Caco-2 (cell line): ENCODE measurements at regions not wholly inside any gene's neighbourhood (a gene's known extent, or its start where the extent isn't known, plus 50 kb on each side); places are given as distances from the start of the nearest gene placed in this dataset.

Experiments used
- BruUV-seq: library from RNA; stranded (reverse); fragments of 400-500 nt; replicated peaks from 2 replicates; lab custom pipeline; 2021; lab: Mats Ljungman, UMichigan
- CTCF ChIA-PET: fragments of 300-600 bp; sonication (Branson Sonifier 250); formaldehyde crosslinking; loops from one replicate; lab custom pipeline; 2022; ENCODE audit warnings: antibody characterized with exemption; lab: Charles Lee
- POLR2A ChIA-PET: fragments of 300-600 bp; sonication (Branson Sonifier 250); formaldehyde crosslinking; loops from one replicate; lab custom pipeline; 2022; ENCODE audit warnings: antibody characterized with exemption; lab: Charles Lee
- DNase-seq, 2 experiments: peaks; one replicate each; pipeline versions ENCODE4 v3.0.0 to v3.0.0-alpha.2; 2020 to 2022
- H3K27me3 ChIP-seq: replicated peaks from 2 replicates; pipeline ENCODE4 v1.6.0; 2011; ENCODE audit warnings: low read length; ENCODE audit not compliant: control insufficient read depth, insufficient read depth
- H3K36me3 ChIP-seq: 2 replicates; pipeline ENCODE4 v1.5.1; 2011; ENCODE audit warnings: low read length; ENCODE audit not compliant: control insufficient read depth, insufficient read depth
- H3K4me1 ChIP-seq: fragments of 250-450 bp; sonication (Bioruptor Pico); 2 replicates; pipeline ENCODE4 v1.5.1; 2020; ENCODE audit warnings: mild to moderate bottlenecking
- H3K4me3 ChIP-seq: 2 replicates; pipeline ENCODE4 v1.5.1; 2011; ENCODE audit warnings: low read depth, mild to moderate bottlenecking, control low read depth, low read length
- H3K9me3 ChIP-seq: fragments of 250-450 bp; sonication (Bioruptor Pico); 2 replicates; pipeline ENCODE4 v1.5.1; 2020; ENCODE audit warnings: mild to moderate bottlenecking, moderate library complexity
- H3K27ac Mint-ChIP-seq: one replicate; pipeline ENCODE4 v1.8.0; 2022; ENCODE audit warnings: mixed read lengths; ENCODE audit not compliant: unreplicated experiment
- H3K27me3 Mint-ChIP-seq: one replicate; pipeline ENCODE4 v1.8.0; 2022; ENCODE audit warnings: mixed read lengths; ENCODE audit not compliant: insufficient read depth, unreplicated experiment
- H3K36me3 Mint-ChIP-seq: one replicate; pipeline ENCODE4 v1.8.0; 2022; ENCODE audit warnings: mild to moderate bottlenecking, mixed read lengths; ENCODE audit not compliant: insufficient read depth, unreplicated experiment
- H3K4me1 Mint-ChIP-seq: one replicate; pipeline ENCODE4 v1.8.0; 2022; ENCODE audit warnings: low read depth, mixed read lengths; ENCODE audit not compliant: unreplicated experiment
- H3K4me3 Mint-ChIP-seq: one replicate; pipeline ENCODE4 v1.8.0; 2022; ENCODE audit warnings: mild to moderate bottlenecking, moderate library complexity, mixed read lengths; ENCODE audit not compliant: unreplicated experiment
- H3K9me3 Mint-ChIP-seq: one replicate; pipeline ENCODE4 v1.8.0; 2022; ENCODE audit warnings: mixed read lengths; ENCODE audit not compliant: unreplicated experiment
- intact Hi-C: fragments of 100-400 bp; cut with micrococcal nuclease; formaldehyde crosslinking; loops from one replicate; pipeline ENCODE4 v1.10.0; 2022; ENCODE audit not compliant: unreplicated experiment
- TF ChIP-seq, protein P1 (sequence below), 2 experiments: fragments of 200-600 bp in 1 of 2; IDR thresholded peaks; 1 replicate in 1 of 2; 2 replicates in 1 of 2; pipeline versions ENCODE4 v1.5.1 to v1.8.0; 2011 to 2022; ENCODE audit warnings: antibody characterized with exemption in 1 of 2, control low read depth in 1 of 2, inconsistent platforms in 1 of 2, low read depth in 1 of 2, low read length in 1 of 2, mild to moderate bottlenecking in 1 of 2, moderate library complexity in 1 of 2; ENCODE audit not compliant: insufficient read depth in 1 of 2, severe bottlenecking in 1 of 2, unreplicated experiment in 1 of 2

GRCh38 chr1:166538646-166539045, 300.6 kb upstream of the POGK start:
- Mint-ChIP-seq H3K4me3 (no peak overlapping the region), H3K27me3 (peaks cover 2% of the 10 kb centered on the region), H3K36me3 (no peaks in the 10 kb centered on the region), H3K27ac (no peak overlapping the region), H3K4me1 (no peaks in the 10 kb centered on the region), H3K9me3 (no peaks in the 10 kb centered on the region)
- no TSS peak for BruUV-seq
- DNase-seq, result no peak
- TF ChIP-seq, protein P1, sequence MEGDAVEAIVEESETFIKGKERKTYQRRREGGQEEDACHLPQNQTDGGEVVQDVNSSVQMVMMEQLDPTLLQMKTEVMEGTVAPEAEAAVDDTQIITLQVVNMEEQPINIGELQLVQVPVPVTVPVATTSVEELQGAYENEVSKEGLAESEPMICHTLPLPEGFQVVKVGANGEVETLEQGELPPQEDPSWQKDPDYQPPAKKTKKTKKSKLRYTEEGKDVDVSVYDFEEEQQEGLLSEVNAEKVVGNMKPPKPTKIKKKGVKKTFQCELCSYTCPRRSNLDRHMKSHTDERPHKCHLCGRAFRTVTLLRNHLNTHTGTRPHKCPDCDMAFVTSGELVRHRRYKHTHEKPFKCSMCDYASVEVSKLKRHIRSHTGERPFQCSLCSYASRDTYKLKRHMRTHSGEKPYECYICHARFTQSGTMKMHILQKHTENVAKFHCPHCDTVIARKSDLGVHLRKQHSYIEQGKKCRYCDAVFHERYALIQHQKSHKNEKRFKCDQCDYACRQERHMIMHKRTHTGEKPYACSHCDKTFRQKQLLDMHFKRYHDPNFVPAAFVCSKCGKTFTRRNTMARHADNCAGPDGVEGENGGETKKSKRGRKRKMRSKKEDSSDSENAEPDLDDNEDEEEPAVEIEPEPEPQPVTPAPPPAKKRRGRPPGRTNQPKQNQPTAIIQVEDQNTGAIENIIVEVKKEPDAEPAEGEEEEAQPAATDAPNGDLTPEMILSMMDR (IDR thresholded peaks at IDR 0.05; ENCODE audit: insufficient read depth in 1 of 2, low read depth in 1 of 2, low read length in 1 of 2, severe bottlenecking in 1 of 2, unreplicated experiment in 1 of 2), result no peak
- Histone ChIP-seq H3K9me3 (0 out of 2 replicates have a peak, but pooled peaks cover 3% of the 10 kb centered on the region), H3K36me3 (no peaks in the 10 kb centered on the region), H3K4me1 (no peaks in the 10 kb centered on the region), H3K4me3 (no peak overlapping the region), H3K27me3 (no peaks in the 10 kb centered on the region; the same call in 1 of the 2 replicates)
- CTCF ChIA-PET, result no interaction called here
- intact Hi-C loops, result no loop called here
- POLR2A ChIA-PET, result no interaction called here

- no peak overlapping the region for H3K27ac Mint-ChIP-seq
- ChIA-PET CTCF (interaction anchor here (0.7 kb wide), 1 partner anchor 1821 kb away, joined by 3 read pairs; no protein-coding TSS in a partner anchor), POLR2A (no interaction called here)
- no peaks in the 10 kb centered on the region for H3K4me1 Mint-ChIP-seq
- TF ChIP-seq, protein P1 (IDR thresholded peaks at IDR 0.05; ENCODE audit: insufficient read depth in 1 of 2, low read depth in 1 of 2, low read length in 1 of 2, severe bottlenecking in 1 of 2, unreplicated experiment in 1 of 2), result no peak
- H3K9me3 Mint-ChIP-seq, result peaks cover 2% of the 10 kb centered on the region
- no peak overlapping the region for H3K4me3 Mint-ChIP-seq
- peaks cover 2% of the 10 kb centered on the region for H3K27me3 Mint-ChIP-seq
- Histone ChIP-seq H3K4me3 (no peak overlapping the region), H3K36me3 (no peaks in the 10 kb centered on the region), H3K27me3 (no peaks in the 10 kb centered on the region; the same call in 1 of the 2 replicates), H3K9me3 (no peaks in the 10 kb centered on the region), H3K4me1 (no peaks in the 10 kb centered on the region)
- H3K36me3 Mint-ChIP-seq, result no peaks in the 10 kb centered on the region
- no peak for DNase-seq
- no TSS peak for BruUV-seq
- intact Hi-C loops, result no loop called here
Measured at GRCh38 chr1:166544036-166544435, 295.2 kb upstream of the POGK start.

- TF ChIP-seq, protein P1 (IDR thresholded peaks at IDR 0.05; ENCODE audit: insufficient read depth in 1 of 2, low read depth in 1 of 2, low read length in 1 of 2, severe bottlenecking in 1 of 2, unreplicated experiment in 1 of 2), result no peak
- no TSS peak for BruUV-seq
- ChIA-PET POLR2A (no interaction called here), CTCF (interaction anchor here (0.7 kb wide), 1 partner anchor 1821 kb away, joined by 3 read pairs; no protein-coding TSS in a partner anchor)
- Mint-ChIP-seq H3K4me3 (no peak overlapping the region), H3K27ac (no peak overlapping the region), H3K9me3 (peaks cover 8% of the 10 kb centered on the region), H3K4me1 (no peaks in the 10 kb centered on the region), H3K27me3 (peaks cover 2% of the 10 kb centered on the region), H3K36me3 (no peaks in the 10 kb centered on the region)
- Histone ChIP-seq H3K4me3 (no peak overlapping the region), H3K27me3 (no peaks in the 10 kb centered on the region; the same call in 1 of the 2 replicates), H3K4me1 (no peaks in the 10 kb centered on the region), H3K36me3 (no peaks in the 10 kb centered on the region), H3K9me3 (no peaks in the 10 kb centered on the region)
- intact Hi-C loops, result no loop called here
- DNase-seq, result no peak
Measured at GRCh38 chr1:166544561-166544960, 294.7 kb upstream of the POGK start.
